Activated B cell treated with CpG ODN at 0.5 μM for 24 hours (primary cell): ENCODE measurements at regions not wholly inside any gene's neighbourhood (a gene's known extent, or its start where the extent isn't known, plus 50 kb on each side); places are given as distances from the start of the nearest gene placed in this dataset.

Experiments used
- ATAC-seq: fragments of 200-7000 bp; cut with Tn5 transposase; one replicate; pipeline ENCODE4 v1.10.0; 2021; ENCODE audit warnings: low read depth, mild to moderate bottlenecking, moderate library complexity
- CTCF ChIA-PET: fragments of 350-600 bp; sonication (Branson Sonifier 250); formaldehyde crosslinking; loops from one replicate; lab custom pipeline; 2021; ENCODE audit warnings: antibody characterized with exemption; lab: Charles Lee
- POLR2A ChIA-PET: fragments of 350-600 bp; sonication (Branson Sonifier 250); formaldehyde crosslinking; loops from one replicate; lab custom pipeline; 2021; ENCODE audit warnings: antibody characterized with exemption; lab: Charles Lee
- DNase-seq: peaks from one replicate; pipeline ENCODE4 v3.0.0; 2022
- H3K27ac Mint-ChIP-seq: one replicate; pipeline ENCODE4 v1.8.0; 2020; ENCODE audit warnings: mixed read lengths
- H3K27me3 Mint-ChIP-seq: one replicate; pipeline ENCODE4 v1.8.0; 2021; ENCODE audit warnings: mixed read lengths
- H3K36me3 Mint-ChIP-seq: one replicate; pipeline ENCODE4 v1.8.0; 2021; ENCODE audit warnings: low read depth, mixed read lengths
- H3K4me1 Mint-ChIP-seq: one replicate; pipeline ENCODE4 v1.8.0; 2021; ENCODE audit warnings: mixed read lengths
- H3K4me3 Mint-ChIP-seq: one replicate; pipeline ENCODE4 v1.8.0; 2020; ENCODE audit warnings: mild to moderate bottlenecking, mixed read lengths
- H3K9me3 Mint-ChIP-seq: one replicate; pipeline ENCODE4 v1.8.0; 2020; ENCODE audit warnings: mixed read lengths
- intact Hi-C: fragments of 100-400 bp; cut with micrococcal nuclease; formaldehyde crosslinking; loops from one replicate; pipeline ENCODE4 v1.15.1; 2024
- TF ChIP-seq, protein P1 (sequence below): fragments of 200-600 bp; IDR thresholded peaks from one replicate; pipeline ENCODE4 v1.8.0; 2022; ENCODE audit warnings: antibody characterized with exemption, mild to moderate bottlenecking

DNA sequence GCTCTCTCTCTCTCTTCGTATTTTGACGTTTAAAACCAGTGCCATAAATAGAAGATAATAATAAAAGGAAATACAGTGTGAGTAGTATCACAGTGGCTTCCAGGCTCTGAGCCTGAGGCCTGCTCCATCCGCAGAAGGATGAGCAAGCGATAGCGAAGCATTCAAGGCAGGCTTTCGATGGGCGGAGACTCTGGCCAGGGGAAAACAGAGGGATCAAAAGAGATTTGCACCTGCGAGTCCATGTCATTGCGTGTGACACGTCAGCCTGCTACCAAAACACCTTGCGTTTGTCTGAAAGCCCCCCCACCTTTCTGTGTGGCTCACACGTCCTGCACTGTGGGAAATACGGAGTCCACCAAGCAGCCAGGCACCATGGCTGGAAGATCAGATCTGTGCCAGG is 377.3 kb upstream of the SULF2 start:
- no peaks in the 10 kb centered on the region for H3K4me1 Mint-ChIP-seq
- CTCF ChIA-PET = no interaction called here
- ATAC-seq (no peak), DNase-seq (no peak)
- no peak overlapping the region for H3K4me3 Mint-ChIP-seq
- H3K27me3 Mint-ChIP-seq = peaks cover 21% of the 10 kb centered on the region
- intact Hi-C loops = no loop called here
- H3K27ac Mint-ChIP-seq = no peak overlapping the region
- TF ChIP-seq, protein P1, sequence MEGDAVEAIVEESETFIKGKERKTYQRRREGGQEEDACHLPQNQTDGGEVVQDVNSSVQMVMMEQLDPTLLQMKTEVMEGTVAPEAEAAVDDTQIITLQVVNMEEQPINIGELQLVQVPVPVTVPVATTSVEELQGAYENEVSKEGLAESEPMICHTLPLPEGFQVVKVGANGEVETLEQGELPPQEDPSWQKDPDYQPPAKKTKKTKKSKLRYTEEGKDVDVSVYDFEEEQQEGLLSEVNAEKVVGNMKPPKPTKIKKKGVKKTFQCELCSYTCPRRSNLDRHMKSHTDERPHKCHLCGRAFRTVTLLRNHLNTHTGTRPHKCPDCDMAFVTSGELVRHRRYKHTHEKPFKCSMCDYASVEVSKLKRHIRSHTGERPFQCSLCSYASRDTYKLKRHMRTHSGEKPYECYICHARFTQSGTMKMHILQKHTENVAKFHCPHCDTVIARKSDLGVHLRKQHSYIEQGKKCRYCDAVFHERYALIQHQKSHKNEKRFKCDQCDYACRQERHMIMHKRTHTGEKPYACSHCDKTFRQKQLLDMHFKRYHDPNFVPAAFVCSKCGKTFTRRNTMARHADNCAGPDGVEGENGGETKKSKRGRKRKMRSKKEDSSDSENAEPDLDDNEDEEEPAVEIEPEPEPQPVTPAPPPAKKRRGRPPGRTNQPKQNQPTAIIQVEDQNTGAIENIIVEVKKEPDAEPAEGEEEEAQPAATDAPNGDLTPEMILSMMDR = no peak
- POLR2A ChIA-PET = no interaction called here
- H3K9me3 Mint-ChIP-seq = no peaks in the 10 kb centered on the region
- no peaks in the 10 kb centered on the region for H3K36me3 Mint-ChIP-seq

- TF ChIP-seq, protein P1 = no peak
- CTCF ChIA-PET = no interaction called here
Measured at GRCh38 chr20:48159145-48160008, 374.1 kb upstream of the SULF2 start.

GRCh38 chr20:48158014-48158413 is 372.7 kb upstream of the SULF2 start:
- H3K4me3 Mint-ChIP-seq = no peak overlapping the region
- DNase-seq (no peak), ATAC-seq (no peak)
- peaks cover 16% of the 10 kb centered on the region for H3K27me3 Mint-ChIP-seq
- TF ChIP-seq, protein P1 = no peak
- H3K4me1 Mint-ChIP-seq = no peaks in the 10 kb centered on the region
- H3K36me3 Mint-ChIP-seq = no peaks in the 10 kb centered on the region
- H3K27ac Mint-ChIP-seq = no peak overlapping the region
- H3K9me3 Mint-ChIP-seq = peaks cover 8% of the 10 kb centered on the region
- POLR2A ChIA-PET = no interaction called here
- CTCF ChIA-PET = no interaction called here
- intact Hi-C loops = no loop called here

More at GRCh38 chr20:48159145-48160008, 374.1 kb upstream of the SULF2 start:
- intact Hi-C loops = no loop called here
- POLR2A ChIA-PET = no interaction called here
- H3K4me1 Mint-ChIP-seq = no peaks in the 10 kb centered on the region
- H3K27me3 Mint-ChIP-seq = peaks cover 20% of the 10 kb centered on the region
- H3K36me3 Mint-ChIP-seq = no peaks in the 10 kb centered on the region
- peaks cover 8% of the 10 kb centered on the region for H3K9me3 Mint-ChIP-seq
- DNase-seq (no peak), ATAC-seq (no peak)
- no peak overlapping the region for H3K4me3 Mint-ChIP-seq
- H3K27ac Mint-ChIP-seq = no peak overlapping the region

DNA sequence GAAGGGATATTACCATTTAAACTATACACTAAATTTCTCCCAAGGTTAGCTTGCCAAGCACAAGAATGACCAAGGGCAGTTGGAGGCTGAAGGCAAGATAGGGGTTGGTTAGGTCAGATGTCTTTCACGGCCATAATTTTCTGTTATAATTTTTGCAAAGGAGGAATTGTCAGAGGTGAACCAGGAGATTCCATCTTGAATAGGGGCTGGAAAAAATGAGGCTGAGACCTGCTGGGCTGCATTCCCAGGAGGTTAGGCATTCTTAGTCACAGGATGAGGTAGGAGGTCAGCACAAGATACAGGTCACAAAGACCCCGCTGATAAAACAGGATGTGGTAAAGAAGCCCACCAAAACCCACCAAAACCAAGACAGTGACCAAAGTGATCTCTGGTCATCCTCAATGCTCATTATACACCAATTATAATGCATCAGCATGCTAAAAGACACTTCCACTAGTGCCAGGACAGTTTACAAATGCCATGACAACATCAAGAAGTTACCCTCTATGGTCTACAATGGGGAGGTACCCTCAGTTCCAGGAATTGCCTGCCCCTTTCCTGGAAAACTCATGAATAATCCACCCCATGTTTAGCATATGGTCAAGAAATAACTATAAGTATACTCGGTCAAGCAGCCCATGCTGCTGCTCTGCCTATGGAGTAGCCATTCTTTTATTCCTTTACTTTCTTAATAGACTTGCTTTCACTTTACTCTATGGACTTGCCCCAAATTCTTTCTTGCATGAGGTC is 371.8 kb upstream of the SULF2 start:
- no peak overlapping the region for H3K4me3 Mint-ChIP-seq
- H3K9me3 Mint-ChIP-seq = peaks cover 8% of the 10 kb centered on the region
- no peak for ATAC-seq
- intact Hi-C loops = no loop called here
- no peaks in the 10 kb centered on the region for H3K36me3 Mint-ChIP-seq
- TF ChIP-seq, protein P1 = no peak
- H3K27me3 Mint-ChIP-seq = peaks cover 16% of the 10 kb centered on the region
- ChIA-PET POLR2A (no interaction called here), CTCF (no interaction called here)
- no peak overlapping the region for H3K27ac Mint-ChIP-seq
- no peak for DNase-seq
- no peaks in the 10 kb centered on the region for H3K4me1 Mint-ChIP-seq

- ATAC-seq = no peak
- H3K36me3 Mint-ChIP-seq = no peaks in the 10 kb centered on the region
- no peak overlapping the region for H3K27ac Mint-ChIP-seq
- no peak overlapping the region for H3K4me3 Mint-ChIP-seq
- TF ChIP-seq, protein P1 = no peak
- no peaks in the 10 kb centered on the region for H3K4me1 Mint-ChIP-seq
- ChIA-PET CTCF (no interaction called here), POLR2A (no interaction called here)
- peaks cover 16% of the 10 kb centered on the region for H3K27me3 Mint-ChIP-seq
- intact Hi-C loops = no loop called here
- no peak for DNase-seq
- H3K9me3 Mint-ChIP-seq = peaks cover 8% of the 10 kb centered on the region
Measured at GRCh38 chr20:48156521-48156920, 371.2 kb upstream of the SULF2 start.
